ENCODE measurements at regions not wholly inside any gene's neighbourhood (a gene's known extent, or its start where the extent isn't known, plus 50 kb on each side); places are given as distances from the start of the nearest gene placed in this dataset.
"Not testable (repeated sequence)": the region's sequence is repeated elsewhere in the genome, so short reads cannot be mapped to it uniquely, and the experiment has no call there.

DNA sequence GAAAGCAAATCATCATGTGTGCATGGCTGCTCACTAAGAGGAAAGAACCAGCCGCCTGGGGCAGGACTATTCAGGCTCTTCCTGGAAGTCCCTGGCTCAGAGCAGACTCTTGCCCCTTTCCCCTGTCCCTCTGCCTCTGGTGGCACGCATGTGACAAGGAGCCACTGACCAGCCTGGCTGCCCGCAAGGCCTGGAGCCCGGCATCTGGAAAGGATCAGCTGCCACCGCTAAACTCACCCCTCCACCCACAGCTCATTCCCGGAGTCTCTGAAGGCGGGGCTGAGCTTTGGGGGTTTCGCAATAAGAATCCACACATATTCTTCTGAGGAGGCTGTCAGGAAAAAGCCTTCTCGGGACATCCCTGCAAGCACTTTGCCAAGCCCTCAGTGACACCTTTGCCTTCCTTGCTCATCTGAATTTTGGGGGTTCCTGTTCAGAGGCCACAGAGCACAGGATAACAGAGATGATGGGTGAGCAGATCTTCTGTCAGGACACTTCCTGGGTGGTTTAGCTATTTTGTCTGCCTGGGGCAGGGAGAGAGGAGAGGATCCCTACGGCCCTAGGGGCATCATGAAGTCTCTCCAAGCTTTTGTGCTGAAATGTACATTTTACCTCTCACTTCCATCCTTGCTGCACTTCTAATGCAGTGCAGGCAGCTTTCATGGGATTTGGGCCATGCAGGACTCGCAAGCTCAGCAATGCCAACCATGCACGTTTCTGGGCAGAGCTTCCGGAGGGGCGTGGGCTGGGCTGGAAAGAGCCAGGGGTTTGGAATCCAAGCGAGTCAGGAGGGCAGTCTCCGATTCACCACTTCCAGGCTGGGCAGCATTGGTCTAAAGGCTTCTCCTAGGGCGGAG lies 124.8 kb upstream of the MAP1LC3B2 start:
- DNase-seq, result no peak

DNA sequence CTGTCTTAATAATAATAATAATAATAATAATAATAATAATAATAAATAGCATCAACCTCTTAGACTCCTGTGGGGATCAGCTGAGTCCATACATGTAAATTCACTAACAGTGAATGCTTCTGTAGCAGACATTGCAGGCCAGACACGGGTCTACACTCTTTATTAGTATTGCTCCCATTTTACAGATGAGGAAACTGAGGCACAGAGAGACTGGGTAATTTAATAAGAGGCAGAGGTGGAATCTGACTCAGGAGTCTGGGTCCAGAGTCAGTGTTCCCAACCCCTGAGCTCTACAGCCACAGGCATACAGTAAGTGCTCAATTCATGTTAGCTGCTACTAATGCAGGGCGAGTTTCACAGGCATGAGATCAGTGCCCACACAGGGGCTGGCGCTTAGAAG lies 123.2 kb upstream of the MAP1LC3B2 start:
- DNase-seq, result no peak

DNA sequence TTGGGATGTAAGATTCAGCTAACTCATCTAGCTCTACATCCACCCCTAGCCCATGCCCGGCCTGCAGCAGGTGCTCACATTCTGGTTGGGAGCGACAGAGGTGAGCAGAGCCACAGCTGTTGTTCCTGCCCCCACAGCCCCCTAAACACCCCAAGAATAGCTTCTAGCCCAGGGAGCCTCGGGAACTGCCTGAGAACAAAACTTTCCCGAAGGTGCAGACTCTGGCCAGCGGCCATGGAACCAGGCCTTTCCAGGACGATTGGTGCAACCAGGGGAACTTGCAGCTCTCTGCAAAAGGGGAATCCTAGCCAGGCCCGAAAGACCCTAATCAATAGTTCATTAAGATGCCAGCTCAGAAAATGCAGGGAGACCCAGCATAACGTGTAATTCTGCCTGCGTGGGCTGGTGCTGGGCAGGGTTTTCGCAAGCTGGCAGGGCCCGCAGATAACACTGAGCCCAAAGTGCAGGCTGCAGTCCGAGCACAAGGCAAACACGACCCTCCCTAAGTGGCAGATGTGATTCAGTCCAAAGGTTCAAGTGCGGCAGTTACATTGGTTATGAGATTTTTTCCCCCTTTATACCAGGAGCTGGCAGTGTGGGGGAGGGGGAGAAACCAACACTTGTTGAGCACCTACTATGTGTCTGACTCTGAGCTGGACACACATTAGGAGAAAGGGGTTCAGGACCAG lies 122.5 kb upstream of the MAP1LC3B2 start:
- DNase-seq, result no peak

DNA sequence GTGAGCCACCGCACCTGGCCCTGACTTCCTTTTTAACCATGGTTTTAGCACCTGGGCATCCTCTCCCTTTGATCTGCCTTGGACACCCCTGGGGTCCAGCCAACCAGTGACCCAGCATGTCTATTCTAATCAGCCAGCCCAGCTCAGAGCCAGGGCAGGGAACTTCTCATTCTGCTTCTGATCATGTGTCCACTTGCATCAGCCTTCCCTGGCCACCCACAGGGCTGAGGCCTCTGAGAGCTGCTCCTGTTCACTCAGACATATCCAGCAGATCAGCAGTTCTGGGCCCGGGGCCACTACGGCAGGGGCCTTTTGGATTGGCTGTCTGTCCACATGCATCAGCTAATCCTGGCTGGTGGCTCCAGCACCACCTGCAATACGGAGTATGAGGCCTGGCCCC lies 117.9 kb upstream of the MAP1LC3B2 start:
- DNase-seq, result no peak

DNA sequence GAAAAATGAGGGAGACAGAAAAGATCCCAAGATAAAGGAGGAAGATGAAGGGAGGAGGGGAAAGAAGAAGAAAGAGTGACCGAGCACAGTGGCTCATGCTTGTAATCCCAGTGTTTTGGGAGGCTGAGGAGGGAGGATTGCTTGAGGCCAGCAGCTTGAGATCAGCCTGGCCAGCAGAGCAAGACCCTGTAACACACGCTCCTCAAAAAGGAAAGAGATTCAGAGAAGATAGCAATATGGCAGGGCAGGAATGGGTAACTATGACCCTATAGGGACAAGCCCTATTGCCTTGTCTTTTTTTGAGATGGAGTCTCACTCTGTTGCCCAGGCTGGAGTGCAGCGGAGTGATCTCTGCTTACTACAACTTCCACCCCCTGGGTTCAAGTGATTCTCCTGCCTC lies 116.9 kb upstream of the MAP1LC3B2 start:
- no peak for DNase-seq

DNA sequence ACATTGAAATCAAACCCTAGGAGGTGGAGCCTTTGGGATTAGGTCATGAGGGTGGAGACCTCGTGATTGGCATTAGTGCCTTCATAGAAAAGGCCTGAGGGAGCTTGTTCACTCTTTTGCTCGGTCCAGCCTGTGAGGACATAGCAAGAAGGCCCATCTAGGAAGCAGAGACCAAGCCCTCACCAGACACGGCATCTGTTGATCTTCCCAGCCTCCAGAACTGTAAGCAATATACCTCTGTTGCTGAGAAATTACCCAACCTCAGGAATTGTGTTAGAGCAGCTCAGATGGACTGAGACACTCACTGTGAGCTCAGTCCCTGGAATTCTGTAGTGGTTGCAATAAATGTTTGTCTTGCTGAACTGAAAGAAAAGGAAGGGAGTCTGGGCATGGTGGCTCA lies 116.2 kb upstream of the MAP1LC3B2 start:
- DNase-seq, result no peak

DNA sequence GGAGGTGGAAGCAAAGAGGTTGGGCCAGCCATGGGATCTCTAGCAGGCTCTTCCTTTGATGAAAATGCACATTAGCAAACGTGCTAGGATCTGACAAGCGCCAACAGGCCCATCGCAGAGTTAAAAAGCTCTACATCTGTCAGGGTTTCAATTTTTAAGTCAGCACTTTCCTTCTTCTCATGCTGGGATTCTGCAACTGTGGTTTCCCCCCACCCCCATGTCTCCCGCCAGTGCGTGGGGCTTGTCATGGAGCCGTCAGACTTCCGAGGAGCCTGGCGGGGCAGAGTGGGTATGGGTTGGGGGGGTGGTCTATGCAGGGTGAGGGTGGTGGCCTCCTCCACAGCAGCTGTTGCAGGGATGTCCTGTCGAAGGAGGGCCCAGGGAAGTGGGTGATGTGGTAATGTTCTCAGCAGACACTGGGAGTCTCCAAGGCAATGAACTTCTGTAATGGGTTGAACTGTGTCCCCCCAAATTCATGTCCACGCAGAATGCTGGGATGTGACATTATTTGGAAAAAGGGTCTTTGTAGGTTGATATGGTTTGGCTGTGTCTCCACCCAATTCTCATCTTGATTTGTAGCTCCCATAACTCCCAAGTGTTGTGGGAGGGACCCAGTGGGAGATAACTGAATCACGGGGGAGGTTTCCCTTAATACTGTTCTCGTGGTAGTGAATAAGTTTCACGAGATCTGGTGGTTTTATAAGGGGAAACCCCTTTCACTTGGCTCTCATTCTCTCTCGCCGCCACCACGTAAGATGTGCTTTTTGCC lies 115.2 kb upstream of the MAP1LC3B2 start:
- peak; percentile 65 for DNase-seq

DNA sequence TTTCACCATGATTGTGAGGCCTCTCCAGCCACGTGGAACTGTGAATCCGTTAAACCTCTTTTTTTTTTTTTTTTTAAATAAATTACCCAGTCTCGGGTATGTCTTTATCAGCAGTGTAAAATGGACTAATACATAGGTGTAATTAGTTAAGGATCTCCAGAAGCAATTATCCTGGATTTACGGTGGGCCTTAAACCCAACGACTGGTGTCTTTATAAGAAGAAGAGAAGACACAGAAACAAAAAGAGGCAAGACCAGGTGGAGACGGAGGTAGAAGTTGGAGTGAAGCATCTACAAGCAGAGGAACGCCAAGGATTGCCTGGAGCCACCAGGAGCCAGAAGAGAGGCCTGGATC lies 114.6 kb upstream of the MAP1LC3B2 start:
- no peak for DNase-seq

DNA sequence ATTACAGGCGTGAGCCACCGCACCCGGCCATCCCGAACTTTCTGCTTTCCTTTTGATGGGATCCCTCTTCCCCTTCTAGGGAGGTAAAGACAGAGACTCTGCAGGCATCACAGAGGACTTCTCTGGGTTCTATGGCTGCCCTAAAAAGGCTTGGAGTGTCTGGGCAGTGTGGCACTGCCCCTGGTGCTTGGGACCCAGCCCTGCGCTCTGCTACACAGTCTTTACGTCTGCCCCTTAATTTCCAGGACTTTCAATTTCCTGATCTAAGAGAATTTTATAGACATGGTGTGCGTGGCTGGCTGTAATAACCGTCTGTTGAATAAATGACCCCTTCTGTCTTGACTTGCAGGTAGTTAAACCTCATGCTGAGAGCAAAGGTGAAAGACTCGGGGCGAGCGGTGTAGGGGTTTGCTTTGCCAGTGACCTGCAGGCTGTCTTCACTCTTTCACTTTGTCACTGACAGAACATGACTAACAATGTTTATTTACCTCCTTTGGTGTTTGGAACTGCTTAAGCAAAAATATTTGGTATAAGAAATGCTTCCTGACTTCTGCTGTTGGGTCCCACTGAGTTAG lies 110.9 kb upstream of the MAP1LC3B2 start:
- no peak for DNase-seq

DNA sequence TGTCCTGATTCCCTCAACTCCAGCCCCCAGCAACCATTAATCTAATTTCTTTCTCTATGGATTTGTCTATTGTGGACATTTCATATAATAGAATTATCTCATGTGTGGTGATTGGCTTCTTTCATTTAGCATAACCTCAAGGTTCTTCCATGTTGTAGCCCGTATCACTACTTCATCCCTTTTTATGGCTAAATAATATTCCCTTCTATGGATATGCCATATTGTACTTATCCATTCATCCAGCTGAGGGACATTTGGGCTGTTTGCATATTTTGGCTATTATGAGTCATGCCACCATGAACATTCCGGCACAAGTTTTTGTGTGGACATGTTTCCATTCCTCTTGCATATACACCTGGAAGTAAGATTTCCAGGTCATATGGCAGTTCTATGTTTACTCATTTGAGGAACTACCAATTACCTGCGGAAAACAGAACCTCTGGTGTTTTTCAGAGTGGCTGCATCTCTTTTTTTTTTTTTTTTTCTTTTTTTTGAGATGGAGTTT lies 108.7 kb upstream of the MAP1LC3B2 start:
- no peak for DNase-seq

DNA sequence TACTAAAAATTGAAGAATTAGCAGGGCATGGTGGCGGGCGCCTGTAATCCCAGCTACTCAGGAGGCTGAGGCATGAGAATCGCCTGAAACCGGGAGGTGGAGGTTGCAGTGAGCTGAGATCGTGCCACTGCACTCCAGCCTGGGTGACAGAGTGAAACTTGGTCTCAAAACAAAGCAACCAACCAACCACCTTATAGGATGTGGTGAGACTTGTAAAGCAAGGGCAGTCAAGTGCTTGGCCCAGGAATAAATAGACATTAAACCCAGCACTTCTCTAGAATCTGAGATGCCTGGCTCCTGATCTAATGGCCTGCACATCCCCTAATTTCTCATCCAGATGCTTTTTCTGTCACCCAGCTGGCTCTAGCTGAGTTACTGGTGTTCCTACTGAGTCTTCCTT lies 106.2 kb upstream of the MAP1LC3B2 start:
- not testable (repeated sequence) for DNase-seq

DNA sequence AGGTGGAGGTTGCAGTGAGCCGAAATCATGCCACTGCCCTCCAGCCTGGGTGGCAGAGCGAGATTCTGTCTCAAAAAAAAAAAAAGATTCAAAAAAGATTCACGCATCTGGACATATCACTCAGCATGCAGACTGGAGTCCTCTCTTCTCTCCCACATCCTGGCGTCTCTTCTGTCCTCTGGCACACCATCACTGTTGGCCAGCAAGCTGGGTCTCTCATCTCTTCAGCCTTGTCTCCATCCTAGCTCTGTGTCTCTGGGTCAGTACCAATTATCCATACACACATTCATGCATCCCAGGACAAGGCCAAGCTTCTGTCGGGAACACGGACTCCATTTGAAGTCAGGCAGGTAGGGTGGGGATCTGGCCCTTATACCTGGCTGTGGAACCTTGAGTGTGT lies 105.5 kb upstream of the MAP1LC3B2 start:
- no peak for DNase-seq

DNA sequence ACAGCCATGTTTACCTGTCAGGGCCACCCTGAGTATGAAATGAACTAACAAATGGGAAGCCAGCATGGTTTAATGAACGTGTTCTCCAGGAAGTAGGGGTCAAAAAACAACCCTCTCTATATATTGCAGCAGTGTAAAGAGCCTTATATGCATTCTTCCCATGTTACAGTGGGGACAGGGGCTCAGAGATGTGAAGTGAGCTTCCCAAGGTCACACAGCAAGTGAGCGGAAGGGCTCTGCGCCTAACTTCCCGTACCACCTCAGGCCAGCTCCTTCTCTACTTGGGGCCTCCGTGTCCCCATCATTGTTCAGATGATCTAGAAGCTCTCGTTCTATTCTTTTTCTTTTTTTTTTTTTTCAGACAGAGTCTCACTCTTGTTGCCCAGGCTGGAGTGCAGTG lies 105.1 kb upstream of the MAP1LC3B2 start:
- DNase-seq, result no peak

DNA sequence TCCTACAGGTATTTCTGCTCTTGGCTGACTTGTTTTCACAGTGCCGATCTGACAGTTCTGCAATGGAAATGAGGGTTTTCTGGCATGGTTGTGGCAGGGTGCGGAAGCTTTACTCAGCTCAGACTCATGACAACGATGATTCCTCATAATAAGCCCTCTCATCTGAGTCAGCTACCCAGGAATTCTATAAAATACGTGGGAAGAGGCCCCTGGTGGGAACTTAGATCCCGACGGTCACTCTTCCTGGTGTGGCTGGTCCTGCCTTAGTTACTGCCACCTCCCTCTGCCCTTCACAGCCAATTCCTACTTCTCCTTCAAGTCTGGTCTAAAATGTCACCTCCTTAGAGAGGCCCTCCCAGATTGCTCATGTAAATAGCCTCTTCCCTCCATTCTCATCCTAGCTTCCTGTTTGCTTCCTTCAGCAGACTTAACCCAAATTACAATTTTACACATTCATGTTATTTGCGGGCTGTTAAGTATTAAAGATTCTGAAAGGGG lies 104.2 kb upstream of the MAP1LC3B2 start:
- DNase-seq, result no peak

DNA sequence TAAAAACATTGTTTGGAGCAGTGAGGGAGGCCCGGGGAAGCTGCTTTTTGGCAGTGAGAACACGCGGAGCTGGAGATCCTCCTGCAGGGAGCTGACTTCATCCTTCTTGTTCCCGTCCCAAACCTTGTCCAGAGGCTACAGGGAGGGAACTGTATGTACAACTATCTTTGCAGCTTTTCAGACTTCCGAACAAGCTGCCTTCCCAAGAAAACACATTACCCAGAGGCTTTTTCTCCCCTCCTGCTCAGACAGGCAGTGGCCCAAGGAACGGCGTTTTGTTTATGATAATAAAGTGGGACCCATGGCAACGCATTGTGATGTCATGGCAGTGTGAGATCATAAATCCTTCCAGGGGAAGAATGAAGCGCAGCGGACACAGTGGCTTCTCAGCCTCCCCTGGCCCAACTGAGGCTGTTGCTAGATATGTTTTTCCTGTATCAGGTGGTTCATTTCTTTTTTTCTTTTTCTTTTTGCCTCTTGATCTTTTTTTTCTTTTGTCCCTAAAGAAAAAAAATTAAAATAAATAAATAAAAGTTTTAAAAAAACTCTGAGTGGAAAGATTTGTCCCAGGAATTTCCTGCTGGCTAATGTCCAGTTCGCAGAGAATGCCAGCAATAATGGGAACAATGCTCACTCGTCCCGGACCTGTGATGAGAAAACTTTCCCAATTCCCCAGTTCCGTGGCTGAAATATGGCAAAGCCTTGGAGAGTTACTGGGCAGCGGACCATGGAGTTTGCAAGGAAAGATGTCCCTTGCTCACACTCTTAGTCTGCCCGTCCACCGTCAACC lies 103.4 kb upstream of the MAP1LC3B2 start:
- DNase-seq, result no peak

DNA sequence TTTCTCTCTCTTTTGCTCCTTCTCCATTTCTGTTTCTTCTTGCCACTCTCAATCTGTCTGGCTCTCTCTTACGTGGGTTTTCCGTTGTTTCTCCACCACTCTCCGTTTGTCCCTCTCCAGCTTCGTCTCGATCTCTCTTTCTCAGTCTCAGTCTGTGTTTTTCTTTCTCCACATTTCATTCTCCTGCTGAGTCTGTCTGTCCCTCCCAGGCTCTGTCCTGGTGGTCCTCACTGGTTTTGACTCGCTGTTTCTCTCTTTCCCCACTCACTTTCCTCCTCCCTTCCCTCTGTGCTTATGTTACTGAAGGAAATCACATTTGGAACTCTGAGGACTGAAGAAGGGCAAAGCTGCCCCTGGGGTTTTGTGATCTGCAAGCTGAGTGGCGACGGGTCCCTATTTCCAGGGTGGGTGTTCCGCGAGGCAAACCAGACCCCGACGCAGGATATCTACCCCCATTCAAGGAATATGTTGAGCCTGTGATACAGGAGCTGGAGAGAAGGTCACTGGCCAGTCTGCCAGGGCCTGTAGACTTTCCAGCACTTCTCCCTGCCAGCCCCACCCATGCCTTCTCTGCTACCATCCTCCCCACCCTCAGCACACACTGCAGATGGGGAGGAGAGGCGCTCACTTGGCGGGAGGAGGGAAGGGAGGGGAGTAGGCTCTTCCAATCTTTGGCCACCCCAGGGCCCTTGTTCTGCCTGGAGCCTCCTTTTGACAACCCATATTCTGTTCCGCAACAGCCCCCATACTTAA lies 102.7 kb upstream of the MAP1LC3B2 start:
- DNase-seq, result no peak

DNA sequence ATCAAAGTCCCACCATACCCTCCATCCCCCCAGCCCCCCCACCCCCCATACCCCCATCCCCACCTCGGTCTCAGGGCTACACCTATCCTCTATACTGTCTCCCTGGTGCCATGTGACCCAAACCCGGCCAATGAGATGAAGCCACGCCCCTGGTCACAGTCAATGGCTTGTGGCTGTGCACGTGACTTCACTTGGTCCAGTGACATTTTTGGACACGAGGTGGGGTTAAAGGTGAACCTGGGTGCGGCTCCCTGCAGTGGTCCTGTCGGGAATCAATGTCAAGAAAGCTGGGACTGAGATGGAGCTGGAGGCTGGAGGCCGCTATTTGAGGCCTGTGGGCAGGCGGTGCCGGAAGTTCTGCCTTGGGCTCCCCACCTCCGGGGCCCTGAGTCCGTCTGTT lies 100.7 kb upstream of the MAP1LC3B2 start:
- DNase-seq, result no peak

DNA sequence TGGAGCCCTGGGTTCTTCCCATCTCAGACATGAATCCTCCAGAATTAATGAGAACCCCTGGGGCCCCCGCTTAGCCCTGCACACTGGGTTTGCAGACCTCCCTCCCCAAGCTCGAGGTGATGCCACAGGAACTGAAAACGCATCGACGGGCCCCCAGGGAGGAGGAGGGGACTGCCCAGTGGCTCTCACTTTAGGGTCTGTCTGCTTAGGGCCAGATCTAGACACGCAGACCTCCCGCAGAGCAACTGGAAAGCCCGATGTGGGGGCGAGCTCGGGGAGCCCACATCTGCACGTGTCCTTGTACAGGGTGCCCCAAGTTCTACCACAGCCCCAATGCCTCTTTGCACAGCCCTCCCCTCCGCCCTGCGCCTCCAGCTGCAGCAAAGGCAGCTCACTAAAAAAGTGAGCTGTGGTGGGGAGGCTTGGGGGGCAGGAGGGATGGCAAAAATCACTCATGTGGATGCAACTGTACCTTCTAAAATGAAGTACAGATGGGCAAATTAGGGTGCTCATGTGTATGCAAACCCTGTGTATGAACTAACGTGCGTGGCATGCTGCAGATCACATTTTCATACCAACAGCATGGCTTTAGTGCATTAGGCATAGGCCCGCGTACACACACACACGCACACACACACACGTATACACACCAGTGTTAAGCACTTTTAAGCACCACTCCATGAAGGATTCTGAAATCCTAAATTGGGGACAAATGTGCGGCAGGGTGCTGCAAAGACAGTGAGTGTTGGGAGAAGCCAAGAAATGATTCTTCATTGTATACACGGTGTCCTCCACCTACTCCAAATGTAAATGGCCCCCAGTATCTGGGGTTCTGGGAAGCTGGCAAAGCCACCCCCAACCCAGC lies 99.9 kb upstream of the MAP1LC3B2 start:
- no peak for DNase-seq

DNA sequence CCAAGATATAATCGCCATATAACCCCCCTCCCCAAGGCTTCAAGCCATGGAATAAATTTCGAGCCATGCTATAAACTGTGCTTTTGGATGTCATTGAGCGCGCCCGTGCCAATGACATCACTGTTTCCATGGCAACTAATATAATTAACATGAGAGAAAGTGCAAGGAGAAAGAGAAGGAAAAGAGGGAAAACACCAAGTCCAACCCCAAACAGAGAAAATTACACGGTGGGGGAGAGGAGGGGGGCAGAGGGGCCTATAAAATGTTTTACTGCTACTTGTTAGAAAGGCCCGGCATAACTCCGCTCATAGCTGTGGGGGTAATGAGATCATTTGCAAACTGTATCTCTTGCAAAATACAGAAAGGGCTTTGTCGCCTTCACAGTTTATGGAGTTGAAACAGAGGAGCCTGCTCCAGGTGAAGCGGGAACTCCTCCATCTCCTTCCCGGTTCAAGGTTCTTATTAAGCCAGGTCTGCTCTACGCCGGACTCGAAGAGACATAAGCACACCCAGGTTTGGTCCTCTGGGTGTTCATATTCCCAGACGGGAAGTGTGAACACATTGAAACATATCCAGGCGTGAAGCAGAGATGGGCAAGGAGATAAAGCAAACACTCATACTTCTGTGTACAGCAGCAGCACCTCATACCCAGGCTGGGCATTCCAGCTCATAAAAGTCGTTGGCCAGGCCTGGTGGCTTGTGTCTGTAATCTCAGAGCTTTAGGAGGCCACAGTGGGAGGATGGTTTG lies 99.1 kb upstream of the MAP1LC3B2 start:
- DNase-seq, result no peak

DNA sequence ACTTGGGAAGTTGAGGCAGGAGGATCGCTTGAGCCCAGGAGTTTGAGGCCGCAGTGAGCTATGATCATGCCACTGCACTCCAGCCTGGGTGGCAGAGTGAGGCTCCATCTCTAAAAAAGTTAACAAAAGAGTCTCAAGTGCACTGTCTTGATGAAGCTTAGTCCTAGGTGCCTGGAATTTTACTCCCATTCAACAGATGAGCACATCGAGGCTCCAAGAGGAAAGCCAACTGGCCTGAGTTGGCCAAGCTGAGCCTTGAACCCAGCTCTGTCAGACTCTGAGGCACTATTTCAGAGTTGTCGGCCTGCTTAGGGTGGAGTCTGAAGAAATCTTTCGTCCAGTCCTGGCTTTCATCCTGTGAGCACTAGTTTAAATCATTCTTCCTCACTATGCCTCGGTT lies 98.1 kb upstream of the MAP1LC3B2 start:
- no peak for DNase-seq

Data from DMS 273 treated with DMSO at 0.1 percent for 48 hours (cell line).